NCI-H1436 treated with DMSO at 0.1 percent for 48 hours (cell line): ENCODE measurements at regions not wholly inside any gene's neighbourhood (a gene's known extent, or its start where the extent isn't known, plus 50 kb on each side); places are given as distances from the start of the nearest gene placed in this dataset.

Experiments
- DNase-seq: peaks from one replicate; lab custom pipeline; 2025; lab: John Stamatoyannopoulos, UW

- no peak for DNase-seq
Observed at GRCh38 chr1:42096554-42096953, 56.7 kb upstream of the GUCA2B start.

GRCh38 chr1:42089246-42089645 lies 64.0 kb upstream of the GUCA2B start:
- DNase-seq = no peak

DNA sequence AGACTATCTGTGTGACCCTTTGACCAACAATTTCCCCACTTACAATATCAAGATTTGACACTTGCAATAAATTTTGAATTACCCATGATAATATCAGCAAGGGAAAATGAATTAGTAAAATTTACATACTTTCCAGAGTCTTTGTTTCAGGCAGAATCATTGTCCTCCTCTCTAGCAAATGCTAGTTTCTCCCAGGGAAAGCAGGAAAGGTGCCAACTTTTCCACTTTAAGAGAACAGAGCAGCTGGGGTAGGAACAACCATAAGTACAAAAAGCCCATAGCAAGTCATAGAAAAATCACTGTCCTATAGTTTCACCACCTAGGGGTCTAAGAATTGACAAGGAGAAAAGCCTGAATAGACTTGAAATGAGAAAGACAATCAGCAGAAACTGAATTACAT lies 67.1 kb upstream of the GUCA2B start:
- DNase-seq = no peak

GRCh38 chr1:42085596-42085995 lies 67.6 kb upstream of the GUCA2B start:
- no peak for DNase-seq

GRCh38 chr1:42081475-42081874 lies 71.7 kb upstream of the GUCA2B start:
- no peak for DNase-seq

DNA sequence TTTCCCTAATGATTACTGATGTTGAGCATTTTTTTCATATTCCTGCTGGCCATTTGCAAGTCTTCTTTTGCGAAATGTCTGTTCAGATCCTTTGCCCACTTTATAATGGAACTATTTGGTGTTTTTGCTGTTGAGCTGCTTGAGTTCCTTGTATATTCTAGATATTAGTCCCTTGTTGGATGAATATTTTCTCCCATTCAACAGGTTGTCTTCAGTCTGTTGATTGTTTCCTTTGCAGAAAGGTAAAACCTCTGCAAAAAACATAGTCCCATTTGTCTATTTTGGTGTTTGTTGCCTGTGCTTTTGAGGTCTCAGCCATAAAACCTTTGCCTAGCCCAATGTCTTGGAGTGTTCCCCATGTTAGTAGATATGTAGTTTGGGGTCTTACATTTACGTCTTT lies 78.0 kb upstream of the GUCA2B start:
- DNase-seq = no peak

- no peak for DNase-seq
Observed at GRCh38 chr1:42070996-42071395, 82.2 kb upstream of the GUCA2B start.

GRCh38 chr1:42057800-42058199 lies 95.4 kb upstream of the GUCA2B start:
- DNase-seq = no peak

GRCh38 chr1:42056460-42056859 lies 96.8 kb upstream of the GUCA2B start:
- DNase-seq = no peak

DNA sequence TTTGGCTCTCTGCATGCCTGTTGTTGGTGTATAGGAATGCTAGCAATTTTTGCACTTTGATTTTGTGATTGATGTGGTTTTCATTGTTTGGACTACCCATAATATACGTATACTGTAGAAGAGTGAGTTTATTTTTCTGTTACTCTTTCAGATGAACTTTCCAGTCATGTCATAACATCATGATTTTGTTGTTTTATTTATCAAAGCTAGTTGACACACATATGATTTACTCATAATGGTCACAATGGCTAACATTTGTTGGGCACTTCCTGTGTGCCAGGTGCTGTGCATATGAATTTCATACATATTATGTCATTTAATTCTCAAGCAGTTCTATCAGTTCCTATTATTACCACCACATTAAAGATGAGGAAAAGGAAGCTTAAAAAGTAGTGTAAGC lies 98.1 kb upstream of the GUCA2B start:
- DNase-seq = no peak

GRCh38 chr1:42052072-42052699 lies 101.0 kb upstream of the GUCA2B start:
- no peak for DNase-seq

DNA sequence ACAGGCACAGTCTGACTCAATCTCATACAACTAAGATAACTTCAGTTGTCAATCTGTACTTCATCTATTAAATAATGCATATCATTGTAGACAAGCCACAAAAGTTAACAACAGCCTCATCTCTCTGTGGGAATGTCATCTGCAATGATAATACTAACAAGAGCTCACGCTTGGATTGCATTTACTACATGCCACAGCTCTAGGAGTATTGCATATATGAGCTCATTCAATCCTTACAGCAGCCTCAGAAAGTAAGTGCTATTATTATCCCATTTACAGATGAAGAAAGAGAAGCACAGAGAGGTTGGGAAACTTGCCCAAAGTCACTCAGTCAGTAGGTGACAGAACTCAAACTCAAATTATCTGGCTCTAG lies 105.7 kb upstream of the GUCA2B start:
- no peak for DNase-seq

GRCh38 chr1:42046761-42047507 lies 106.3 kb upstream of the GUCA2B start:
- no peak for DNase-seq

GRCh38 chr1:42044346-42044745 lies 108.9 kb upstream of the GUCA2B start:
- no peak for DNase-seq

GRCh38 chr1:42043811-42044210 lies 109.4 kb upstream of the GUCA2B start:
- DNase-seq = no peak

- DNase-seq = no peak
Observed at GRCh38 chr1:42043182-42043581, 110.0 kb upstream of the GUCA2B start.

GRCh38 chr1:42041031-42041430 lies 112.2 kb upstream of the GUCA2B start:
- DNase-seq = no peak

DNA sequence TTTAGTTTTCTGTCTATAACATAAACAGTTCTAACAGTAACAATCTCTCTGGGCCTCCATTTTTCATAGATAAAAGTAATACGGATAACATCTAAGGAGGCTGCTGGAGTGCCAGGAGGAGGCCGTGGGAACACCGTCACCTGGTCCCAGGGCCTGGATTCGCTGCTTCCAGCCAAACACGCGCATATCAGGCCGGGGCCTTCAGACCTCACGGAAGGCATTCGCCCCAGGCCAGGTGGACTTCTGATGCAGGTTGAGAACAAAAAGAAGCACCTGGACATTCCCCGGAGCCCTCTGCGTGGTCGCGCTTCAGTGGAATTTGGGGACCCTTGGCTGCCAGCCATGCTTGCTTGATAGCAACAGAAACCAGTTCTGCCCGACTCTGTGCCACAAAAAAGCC lies 113.1 kb upstream of the GUCA2B start:
- DNase-seq = no peak

GRCh38 chr1:42038261-42038660 lies 114.9 kb upstream of the GUCA2B start:
- DNase-seq = no peak

DNA sequence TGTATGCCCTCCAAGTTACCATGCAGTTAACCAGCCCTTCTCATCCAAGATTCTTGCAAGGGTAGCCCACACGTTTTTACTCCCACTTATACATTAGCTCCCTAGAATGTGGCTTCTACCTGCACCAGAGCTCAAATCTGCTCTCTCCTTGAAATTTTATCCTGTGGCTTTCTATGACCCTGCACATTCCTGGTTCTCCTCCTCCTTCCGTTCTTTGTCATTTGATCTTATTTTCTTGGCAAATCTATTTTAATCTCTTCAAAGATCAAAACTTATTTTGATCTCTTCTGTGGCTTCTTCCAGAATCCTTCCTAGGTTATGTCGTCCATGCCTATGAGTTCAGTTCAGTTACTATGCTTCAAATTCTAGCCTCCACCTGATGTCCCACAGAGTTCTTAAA lies 115.6 kb upstream of the GUCA2B start:
- no peak for DNase-seq

GRCh38 chr1:42037161-42037560 lies 116.0 kb upstream of the GUCA2B start:
- no peak for DNase-seq

GRCh38 chr1:42035830-42036604 lies 117.2 kb upstream of the GUCA2B start:
- DNase-seq = peak; percentile 59

- DNase-seq = no peak
Observed at GRCh38 chr1:42035205-42035829, 116.6 kb upstream of the HIVEP3 start.
